HepG2 (cell line): ENCODE measurements at regions not wholly inside any gene's neighbourhood (a gene's known extent, or its start where the extent isn't known, plus 50 kb on each side); places are given as distances from the start of the nearest gene placed in this dataset.

Source experiments
- ATAC-seq: fragments of 200-7000 bp; cut with Tn5 transposase; 3 replicates; pipeline ENCODE4 v1.9.1; 2020; ENCODE audit warnings: mild to moderate bottlenecking, moderate library complexity
- BruUV-seq: library from RNA; stranded (reverse); fragments of 400-500 nt; replicated peaks from 2 replicates; lab custom pipeline; 2021; lab: Mats Ljungman, UMichigan
- CTCF ChIA-PET: fragments of 300-600 bp; formaldehyde crosslinking; extraction: SDS; loops from one replicate; lab custom pipeline; 2021; ENCODE audit warnings: low total read pairs, inconsistent platforms, low intra/inter-chr PET ratio; lab: Yijun Ruan, JAX
- POLR2A ChIA-PET: fragments of 350-600 bp; sonication (Branson Sonifier 250); formaldehyde crosslinking; loops from one replicate; lab custom pipeline; 2020; ENCODE audit warnings: antibody characterized with exemption, inconsistent platforms; lab: Yijun Ruan, JAX
- DNase-seq: peaks from one replicate; pipeline ENCODE4 v3.0.0-alpha.2; 2015; ENCODE audit warnings: low spot score
- FAIRE-seq: peaks from 3 replicates; lab custom pipeline; 2011; peaks lifted over from hg19 to GRCh38; lab: Jason Lieb, UNC
- H2AFZ ChIP-seq: one replicate; pipeline ENCODE4 v1.6.1; 2011; ENCODE audit warnings: low read length, inconsistent platforms
- H3K27ac ChIP-seq: fragments of 300-600 bp; 3 replicates; pipeline ENCODE4 v1.8.0; 2011; ENCODE audit warnings: mixed run types, mild to moderate bottlenecking, mixed read lengths, low read length, inconsistent platforms; ENCODE audit not compliant: insufficient read depth; ENCODE audit errors: extremely low read length
- H3K27me3 ChIP-seq, 2 experiments: fragments of 200-600 bp in 1 of 2; 2 replicates in 1 of 2; 3 replicates in 1 of 2; pipeline versions ENCODE4 v1.6.0 to v1.8.0; 2011; ENCODE audit warnings: low read length in 2 of 2, mild to moderate bottlenecking in 2 of 2, moderate library complexity in 2 of 2, inconsistent platforms in 1 of 2; ENCODE audit not compliant: insufficient read depth in 2 of 2, control insufficient read depth in 1 of 2
- H3K36me3 ChIP-seq, 2 experiments: fragments of 200-600 bp in 1 of 2; replicated peaks in 1 of 2; 2 replicates in 1 of 2; 3 replicates in 1 of 2; pipeline versions ENCODE4 v1.5.1 to v1.8.0; 2011; ENCODE audit warnings: low read length in 2 of 2, inconsistent platforms in 1 of 2; ENCODE audit not compliant: insufficient read depth in 2 of 2, control insufficient read depth in 1 of 2
- H3K4me1 ChIP-seq: 2 replicates; pipeline ENCODE4 v1.5.1; 2012; ENCODE audit warnings: low read length, inconsistent platforms; ENCODE audit not compliant: insufficient read depth
- H3K4me2 ChIP-seq: 2 replicates; pipeline ENCODE4 v1.6.0; 2011; ENCODE audit warnings: low read depth, low read length, inconsistent platforms
- H3K4me3 ChIP-seq, 3 experiments: fragments of 200-600 bp in 1 of 3; sonication (generic), shearing (Covaris generic) in 1 of 3; replicated peaks in 1 of 3; 2 replicates each; pipeline ENCODE4 v1.5.1; 2011 to 2016; ENCODE audit warnings: low read length in 3 of 3, inconsistent platforms in 2 of 3, low read depth in 2 of 3, mild to moderate bottlenecking in 2 of 3, control low read depth in 1 of 3, mixed read lengths in 1 of 3; ENCODE audit not compliant: insufficient read depth in 1 of 3
- H3K79me2 ChIP-seq: one replicate; pipeline ENCODE4 v1.6.1; 2011; ENCODE audit warnings: low read length, inconsistent platforms; ENCODE audit not compliant: insufficient read depth
- H3K9ac ChIP-seq: 2 replicates; pipeline ENCODE4 v1.6.0; 2011; ENCODE audit warnings: mild to moderate bottlenecking, low read depth, low read length, inconsistent platforms; ENCODE audit not compliant: insufficient read depth
- H3K9me3 ChIP-seq: 2 replicates; pipeline ENCODE4 v1.5.1; 2012; ENCODE audit warnings: mild to moderate bottlenecking, low read length
- H4K20me1 ChIP-seq: 2 replicates; pipeline ENCODE4 v1.6.0; 2011; ENCODE audit warnings: inconsistent platforms, mild to moderate bottlenecking, low read length, moderate library complexity; ENCODE audit not compliant: insufficient read depth
- CENPT ChIP-seq: sonication (generic); formaldehyde crosslinking; IDR thresholded peaks from 2 replicates; pipeline ENCODE4 v1.8.0; 2022; ENCODE audit warnings: low read depth, mild to moderate bottlenecking, moderate library complexity, missing genetic modification reagents
- CENPX ChIP-seq: sonication (generic); formaldehyde crosslinking; IDR thresholded peaks from 2 replicates; pipeline ENCODE4 v1.9.0; 2021; ENCODE audit warnings: mild to moderate bottlenecking, missing genetic modification reagents, moderate library complexity
- DNMT3B ChIP-seq: conservative IDR thresholded peaks from 2 replicates; pipeline ENCODE4 v1.6.1; 2016; ENCODE audit warnings: missing biosample characterization, control low read depth
- DPF2 ChIP-seq: sonication (generic); formaldehyde crosslinking; IDR thresholded peaks from 2 replicates; pipeline ENCODE4 v1.4.0; 2020; ENCODE audit warnings: mild to moderate bottlenecking, low read depth, missing genetic modification reagents, borderline replicate concordance
- ELF4 ChIP-seq: sonication (generic); formaldehyde crosslinking; IDR thresholded peaks from 2 replicates; pipeline ENCODE4 v1.5.0; 2020; ENCODE audit warnings: missing genetic modification reagents, mild to moderate bottlenecking, moderate library complexity, borderline replicate concordance
- GABPB1 ChIP-seq: IDR thresholded peaks from 2 replicates; pipeline ENCODE4 v1.6.1; 2016; ENCODE audit warnings: mild to moderate bottlenecking, missing genetic modification reagents, moderate library complexity, missing compliant biosample characterization
- GLMP ChIP-seq: sonication (generic); formaldehyde crosslinking; IDR thresholded peaks from 2 replicates; pipeline ENCODE4 v1.9.0; 2021; ENCODE audit warnings: missing genetic modification reagents, mild to moderate bottlenecking, borderline replicate concordance
- HNF4A ChIP-seq: sonication (generic); formaldehyde crosslinking; IDR thresholded peaks from 2 replicates; pipeline ENCODE4 v1.4.0; 2020; ENCODE audit warnings: missing genetic modification reagents
- HNRNPUL1 ChIP-seq: fragments of 200-400 bp; formaldehyde crosslinking; IDR thresholded peaks from 2 replicates; pipeline ENCODE4 v1.6.1; 2017; ENCODE audit warnings: low read depth, mild to moderate bottlenecking, low read length, moderate library complexity
- MYNN ChIP-seq: sonication (generic); formaldehyde crosslinking; IDR thresholded peaks from 2 replicates; pipeline ENCODE4 v1.4.0; 2020; ENCODE audit warnings: mild to moderate bottlenecking, low read depth, missing genetic modification reagents
- PRMT3 ChIP-seq: sonication (generic); formaldehyde crosslinking; IDR thresholded peaks from 2 replicates; pipeline ENCODE4 v1.8.1; 2022; ENCODE audit warnings: low read depth, mild to moderate bottlenecking, moderate library complexity, missing genetic modification reagents, borderline replicate concordance
- SAFB2 ChIP-seq: sonication (generic); formaldehyde crosslinking; IDR thresholded peaks from 2 replicates; pipeline ENCODE4 v1.5.1; 2020; ENCODE audit warnings: missing genetic modification reagents, low read depth, mild to moderate bottlenecking, borderline replicate concordance
- SMYD3 ChIP-seq: sonication (generic); formaldehyde crosslinking; IDR thresholded peaks from 2 replicates; pipeline ENCODE4 v1.8.1; 2023; ENCODE audit warnings: mild to moderate bottlenecking, missing genetic modification reagents
- TAF15 ChIP-seq: fragments of 200-400 bp; formaldehyde crosslinking; IDR thresholded peaks from one replicate; pipeline ENCODE4 v1.6.1; 2018; ENCODE audit warnings: mild to moderate bottlenecking, low read depth, low read length; ENCODE audit not compliant: poor library complexity, severe bottlenecking
- XRCC5 ChIP-seq: fragments of 200-400 bp; formaldehyde crosslinking; optimal IDR thresholded peaks from 2 replicates; pipeline ENCODE3; 2017; ENCODE audit warnings: mild to moderate bottlenecking, low read length
- YEATS4 ChIP-seq: sonication (generic); formaldehyde crosslinking; IDR thresholded peaks from 2 replicates; pipeline ENCODE4 v1.4.0; 2020; ENCODE audit warnings: missing genetic modification reagents, borderline replicate concordance
- ZC3H4 ChIP-seq: sonication (generic); formaldehyde crosslinking; IDR thresholded peaks from 2 replicates; pipeline ENCODE4 v1.4.0; 2020; ENCODE audit warnings: missing genetic modification reagents, borderline replicate concordance
- ZKSCAN5 ChIP-seq: sonication (generic); formaldehyde crosslinking; IDR thresholded peaks from 2 replicates; pipeline ENCODE4 v1.5.1; 2020; ENCODE audit warnings: mild to moderate bottlenecking, missing genetic modification reagents
- ZNF335 ChIP-seq: sonication (generic); formaldehyde crosslinking; IDR thresholded peaks from 2 replicates; pipeline ENCODE4 v1.4.0; 2020; ENCODE audit warnings: missing genetic modification reagents
- ZNF451 ChIP-seq: sonication (generic); formaldehyde crosslinking; IDR thresholded peaks from 2 replicates; pipeline ENCODE4 v1.5.0; 2020; ENCODE audit warnings: mild to moderate bottlenecking, missing genetic modification reagents
- ZNF567 ChIP-seq: sonication (generic); formaldehyde crosslinking; IDR thresholded peaks from 2 replicates; pipeline ENCODE4 v1.8.1; 2023; ENCODE audit warnings: mild to moderate bottlenecking, missing genetic modification reagents, borderline replicate concordance
- ZNF644 ChIP-seq: IDR thresholded peaks from 2 replicates; pipeline ENCODE4 v1.6.1; 2016; ENCODE audit warnings: low read depth
- WGBS: methylation state at CpG from one replicate; pipeline ENCODE4 v1.1.6; 2017; ENCODE audit warnings: low lambda C conversion rate; 5-methylcytosine and 5-hydroxymethylcytosine counted together
- in situ Hi-C: cut with HindIII; loops from 2 replicates; pipeline ENCODE4 v1.10.0; 2017; ENCODE audit warnings: low pct_unique_long_range_greater_than_20kb; ENCODE audit not compliant: extremely low pct_ligation_motif_present
- intact Hi-C: fragments of 100-400 bp; cut with micrococcal nuclease; formaldehyde crosslinking; loops from one replicate; pipeline ENCODE4 v1.10.0; 2022; ENCODE audit not compliant: unreplicated experiment
- TF ChIP-seq, protein P1 (sequence below): sonication (generic); formaldehyde crosslinking; IDR thresholded peaks from 2 replicates; pipeline ENCODE4 v1.4.0; 2020; ENCODE audit warnings: missing genetic modification reagents
- TF ChIP-seq, protein P2 (sequence below): IDR thresholded peaks from 2 replicates; pipeline ENCODE4 v1.6.1; 2012; ENCODE audit warnings: low read depth, low read length, improper control_type of control experiment

DNA sequence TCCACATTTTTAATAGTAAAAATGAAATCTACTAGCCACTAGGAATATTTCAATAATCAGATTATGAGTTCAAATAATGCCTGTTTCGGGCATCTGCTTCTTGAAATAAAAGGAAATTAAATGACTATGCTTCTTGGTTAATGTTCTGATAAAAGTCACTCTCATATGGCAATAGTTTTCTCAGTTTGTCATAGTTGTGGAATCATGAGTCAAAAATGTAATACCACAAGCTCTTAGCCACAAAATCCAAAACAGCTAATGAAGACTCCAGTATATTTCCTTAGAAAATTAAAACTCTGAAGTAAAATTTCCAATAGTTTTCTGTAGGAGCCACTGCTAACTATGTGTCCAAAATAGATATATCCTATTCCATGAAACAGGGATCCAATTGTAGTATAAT lies 676.3 kb upstream of the CDH8 start:
- FAIRE-seq: no peak
- in situ Hi-C loops: no loop called here
- no peak for ATAC-seq

DNA sequence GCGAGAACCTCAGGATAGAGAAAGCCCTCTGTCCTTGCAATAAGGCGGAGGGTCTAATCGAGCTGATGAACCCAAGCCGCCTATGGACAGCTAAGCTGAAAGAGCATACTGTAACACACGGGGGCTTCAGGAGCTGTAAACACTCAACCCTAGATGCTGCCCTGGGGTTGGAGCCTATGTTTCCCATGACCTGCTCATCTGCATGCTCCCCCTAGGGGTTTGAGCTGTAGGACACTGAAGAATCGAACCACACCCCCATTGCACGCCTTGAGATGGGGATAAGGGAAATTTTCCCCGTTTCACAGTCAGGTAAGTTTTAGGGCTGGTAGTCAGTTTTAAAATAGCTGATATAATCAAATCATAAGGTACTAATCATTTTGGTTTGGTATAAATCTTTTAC lies 675.6 kb upstream of the CDH8 start:
- H3K9me3 ChIP-seq: peaks cover 90% of the 10 kb centered on the region
- WGBS: 26% methylated on average over 8 of the region's 8 CpGs
- H3K27ac ChIP-seq: no peak overlapping the region
- no peak overlapping the region for H3K9ac ChIP-seq
- no peaks in the 10 kb centered on the region for H3K27me3 ChIP-seq
- ATAC-seq: no peak
- DNase-seq: no peak
- H2AFZ ChIP-seq: no peak overlapping the region
- intact Hi-C loops: no loop called here
- H3K4me2 ChIP-seq: no peak overlapping the region
- H3K36me3 ChIP-seq: no peaks in the 10 kb centered on the region
- POLR2A ChIA-PET: no interaction called here
- H3K4me3 ChIP-seq: no peak overlapping the region
- CTCF ChIA-PET: no interaction called here
- no peaks in the 10 kb centered on the region for H3K4me1 ChIP-seq
- FAIRE-seq: no peak
- in situ Hi-C loops: no loop called here
- H4K20me1 ChIP-seq: no peaks in the 10 kb centered on the region
- no TSS peak for BruUV-seq
- no peaks in the 10 kb centered on the region for H3K79me2 ChIP-seq
- TF ChIP-seq CENPX (CRISPR knock-in tag) (no peak), TAF15 (no peak), YEATS4 (CRISPR knock-in tag) (no peak), ZC3H4 (CRISPR knock-in tag) (no peak), ZNF567 (CRISPR knock-in tag) (no peak), GLMP (CRISPR knock-in tag) (no peak), SAFB2 (no peak), PRMT3 (CRISPR knock-in tag) (no peak), DNMT3B (no peak), CENPT (CRISPR knock-in tag) (no peak)
- TF ChIP-seq, protein P1, sequence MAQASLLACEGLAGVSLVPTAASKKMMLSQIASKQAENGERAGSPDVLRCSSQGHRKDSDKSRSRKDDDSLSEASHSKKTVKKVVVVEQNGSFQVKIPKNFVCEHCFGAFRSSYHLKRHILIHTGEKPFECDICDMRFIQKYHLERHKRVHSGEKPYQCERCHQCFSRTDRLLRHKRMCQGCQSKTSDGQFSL (CRISPR knock-in tag): no peak

More for the DNA sequence above, 676.3 kb upstream of the CDH8 start:
- Histone ChIP-seq H3K27me3 (no peaks in the 10 kb centered on the region), H3K4me2 (no peak overlapping the region), H3K4me1 (no peaks in the 10 kb centered on the region), H3K4me3 (no peak overlapping the region), H3K27ac (no peak overlapping the region), H3K79me2 (no peaks in the 10 kb centered on the region), H3K9me3 (peaks cover 90% of the 10 kb centered on the region)
- no TSS peak for BruUV-seq
- DNase-seq: no peak
- CTCF ChIA-PET: no interaction called here
- WGBS: 2% methylated on average over 1 of the region's 1 CpG
- intact Hi-C loops: no loop called here
- no peak for TF ChIP-seq HNF4A (CRISPR knock-in tag)
- no peak for TF ChIP-seq ZNF335
- TF ChIP-seq XRCC5: no peak
- TF ChIP-seq SMYD3 (CRISPR knock-in tag): no peak
- TF ChIP-seq, protein P2, sequence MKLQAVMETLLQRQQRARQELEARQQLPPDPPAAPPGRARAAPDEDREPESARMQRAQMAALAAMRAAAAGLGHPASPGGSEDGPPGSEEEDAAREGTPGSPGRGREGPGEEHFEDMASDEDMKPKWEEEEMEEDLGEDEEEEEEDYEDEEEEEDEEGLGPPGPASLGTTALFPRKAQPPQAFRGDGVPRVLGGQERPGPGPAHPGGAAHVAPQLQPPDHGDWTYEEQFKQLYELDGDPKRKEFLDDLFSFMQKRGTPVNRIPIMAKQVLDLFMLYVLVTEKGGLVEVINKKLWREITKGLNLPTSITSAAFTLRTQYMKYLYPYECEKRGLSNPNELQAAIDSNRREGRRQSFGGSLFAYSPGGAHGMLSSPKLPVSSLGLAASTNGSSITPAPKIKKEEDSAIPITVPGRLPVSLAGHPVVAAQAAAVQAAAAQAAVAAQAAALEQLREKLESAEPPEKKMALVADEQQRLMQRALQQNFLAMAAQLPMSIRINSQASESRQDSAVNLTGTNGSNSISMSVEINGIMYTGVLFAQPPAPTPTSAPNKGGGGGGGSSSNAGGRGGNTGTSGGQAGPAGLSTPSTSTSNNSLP: no peak
- TF ChIP-seq GABPB1 (CRISPR knock-in tag): no peak
- TF ChIP-seq MYNN: no peak
- no peak for TF ChIP-seq ZNF451 (CRISPR knock-in tag)
- TF ChIP-seq HNRNPUL1: no peak
- no peak for TF ChIP-seq ZKSCAN5 (CRISPR knock-in tag)
- TF ChIP-seq ELF4 (CRISPR knock-in tag): no peak
- no peak for TF ChIP-seq DPF2 (CRISPR knock-in tag)
- TF ChIP-seq ZNF644 (CRISPR knock-in tag): no peak
- TF ChIP-seq, all 625 proteins: peak for 0
- Histone ChIP-seq H3K9ac (no peak overlapping the region), H2AFZ (no peak overlapping the region), H4K20me1 (no peaks in the 10 kb centered on the region), H3K36me3 (no peaks in the 10 kb centered on the region)
- POLR2A ChIA-PET: no interaction called here
